ENCODE measurements at regions not wholly inside any gene's neighbourhood (a gene's known extent, or its start where the extent isn't known, plus 50 kb on each side); places are given as distances from the start of the nearest gene placed in this dataset.

DNA sequence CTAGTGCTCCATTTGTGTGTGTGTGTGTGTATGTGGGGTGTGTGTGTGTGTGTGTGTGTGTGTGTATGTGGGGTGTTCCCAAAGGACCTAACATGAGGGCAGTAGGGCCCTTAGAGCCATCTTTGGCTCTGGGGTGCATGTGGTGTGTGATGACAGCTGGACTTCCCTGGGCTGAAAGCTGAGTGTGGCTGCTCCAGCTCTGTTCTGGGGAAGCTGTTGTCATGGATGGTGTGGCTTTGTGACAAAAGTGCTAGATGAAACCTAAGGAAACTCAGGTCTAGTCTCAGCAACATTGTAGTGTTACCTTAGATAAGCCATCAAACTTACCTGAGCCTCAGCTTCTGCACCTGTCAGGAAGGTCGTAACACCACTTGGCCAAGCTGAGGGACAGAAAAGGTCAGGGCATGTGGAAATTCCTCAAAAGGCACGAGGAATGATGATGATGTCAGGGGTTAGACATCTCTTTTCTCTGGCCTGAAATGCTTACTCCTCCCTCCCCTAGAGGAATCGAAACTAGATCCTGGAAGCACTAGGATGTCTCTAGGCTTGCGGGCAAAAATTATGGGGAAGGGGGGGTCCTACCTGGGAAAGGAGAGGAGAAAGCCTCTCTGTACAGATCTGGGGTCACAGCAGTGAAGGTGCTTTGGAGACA, 115.4 kb downstream of the RPS24 start:
- TF ChIP-seq, protein P1, sequence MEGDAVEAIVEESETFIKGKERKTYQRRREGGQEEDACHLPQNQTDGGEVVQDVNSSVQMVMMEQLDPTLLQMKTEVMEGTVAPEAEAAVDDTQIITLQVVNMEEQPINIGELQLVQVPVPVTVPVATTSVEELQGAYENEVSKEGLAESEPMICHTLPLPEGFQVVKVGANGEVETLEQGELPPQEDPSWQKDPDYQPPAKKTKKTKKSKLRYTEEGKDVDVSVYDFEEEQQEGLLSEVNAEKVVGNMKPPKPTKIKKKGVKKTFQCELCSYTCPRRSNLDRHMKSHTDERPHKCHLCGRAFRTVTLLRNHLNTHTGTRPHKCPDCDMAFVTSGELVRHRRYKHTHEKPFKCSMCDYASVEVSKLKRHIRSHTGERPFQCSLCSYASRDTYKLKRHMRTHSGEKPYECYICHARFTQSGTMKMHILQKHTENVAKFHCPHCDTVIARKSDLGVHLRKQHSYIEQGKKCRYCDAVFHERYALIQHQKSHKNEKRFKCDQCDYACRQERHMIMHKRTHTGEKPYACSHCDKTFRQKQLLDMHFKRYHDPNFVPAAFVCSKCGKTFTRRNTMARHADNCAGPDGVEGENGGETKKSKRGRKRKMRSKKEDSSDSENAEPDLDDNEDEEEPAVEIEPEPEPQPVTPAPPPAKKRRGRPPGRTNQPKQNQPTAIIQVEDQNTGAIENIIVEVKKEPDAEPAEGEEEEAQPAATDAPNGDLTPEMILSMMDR (conservative IDR thresholded peaks at IDR 0.05 in 1 of 2, IDR thresholded peaks at IDR 0.05 in 1 of 2; ENCODE audit: extremely low read depth in 1 of 2, insufficient read depth in 1 of 2, low read depth in 1 of 2, low read length in 2 of 2): no peak
- TF ChIP-seq EZH2 (IDR thresholded peaks at IDR 0.05; ENCODE audit: borderline replicate concordance, low read length): no peak

All from mammary epithelial cell (primary cell).